Large intestine (tissue), 3 donors: ENCODE measurements at regions not wholly inside any gene's neighbourhood (a gene's known extent, or its start where the extent isn't known, plus 50 kb on each side); places are given as distances from the start of the nearest gene placed in this dataset.

Experiments used
- DNase-seq, 2 donors: peaks; one replicate each; pipeline versions ENCODE4 v3.0.0 to v3.0.0-alpha.2; 2013
- H3K27ac ChIP-seq: one replicate; pipeline ENCODE4 v1.5.1; 2013; ENCODE audit warnings: low read length
- H3K27me3 ChIP-seq: 2 replicates; pipeline ENCODE4 v1.6.1; 2013; ENCODE audit warnings: low read length; ENCODE audit not compliant: control insufficient read depth, insufficient read depth
- H3K36me3 ChIP-seq: 2 replicates; pipeline ENCODE4 v1.6.1; 2013; ENCODE audit warnings: low read length; ENCODE audit not compliant: control insufficient read depth, insufficient read depth
- H3K4me1 ChIP-seq: one replicate; pipeline ENCODE4 v1.6.1; 2013; ENCODE audit warnings: low read length; ENCODE audit not compliant: control insufficient read depth, insufficient read depth
- H3K4me3 ChIP-seq: one replicate; pipeline ENCODE4 v1.5.1; 2013; ENCODE audit warnings: low read length
- H3K9me3 ChIP-seq: one replicate; pipeline ENCODE4 v1.6.1; 2013; ENCODE audit warnings: mild to moderate bottlenecking, low read depth, low read length, moderate library complexity; ENCODE audit not compliant: control insufficient read depth
- WGBS: methylation state at CpG from one replicate; pipeline ENCODE4 v1.1.5; 2013; ENCODE audit warnings: low lambda C conversion rate; ENCODE audit not compliant: insufficient coverage; 5-methylcytosine and 5-hydroxymethylcytosine counted together

DNA sequence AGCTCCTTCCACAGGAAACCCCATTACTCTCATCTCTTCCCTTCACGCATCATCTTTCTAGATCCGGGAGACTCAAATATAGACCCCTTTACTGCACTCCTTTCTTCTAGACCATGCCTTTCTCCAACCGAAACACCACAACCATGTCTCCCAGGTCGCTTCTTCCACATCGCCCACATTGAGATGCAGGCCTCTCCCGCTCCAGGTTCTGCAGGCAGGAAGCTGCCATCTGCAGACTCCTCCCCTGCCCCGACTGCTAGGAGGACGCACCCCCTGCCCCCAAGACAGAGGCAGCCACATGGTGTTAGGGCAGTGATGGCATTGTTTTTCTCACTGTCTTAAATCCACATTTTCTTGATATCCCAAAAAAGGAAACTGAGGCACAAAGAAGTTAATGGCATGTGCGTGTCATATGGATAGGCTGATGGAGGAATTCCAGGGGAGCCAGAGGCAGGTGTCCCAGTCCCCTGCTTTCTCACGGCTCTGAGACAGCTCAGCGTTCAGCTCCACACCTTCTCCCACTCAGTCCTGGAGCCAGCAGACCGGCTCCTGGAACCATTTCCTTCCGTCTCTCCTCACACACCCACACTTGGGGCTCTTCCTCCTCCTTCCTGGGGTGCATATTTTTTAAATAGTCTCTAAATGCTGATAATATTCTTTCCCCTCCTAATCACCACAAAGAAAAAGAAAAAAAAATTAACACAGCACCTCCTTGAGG lies 438.4 kb downstream of the EIPR1 start:
- Histone ChIP-seq H3K36me3 (no peaks in the 10 kb centered on the region), H3K4me3 (no peak overlapping the region), H3K9me3 (peaks cover 5% of the 10 kb centered on the region), H3K27ac (no peak overlapping the region), H3K4me1 (no peaks in the 10 kb centered on the region), H3K27me3 (no peaks in the 10 kb centered on the region)
- 100% methylated on average over 6 of the region's 13 CpGs for WGBS
- DNase-seq, result no peak

DNA sequence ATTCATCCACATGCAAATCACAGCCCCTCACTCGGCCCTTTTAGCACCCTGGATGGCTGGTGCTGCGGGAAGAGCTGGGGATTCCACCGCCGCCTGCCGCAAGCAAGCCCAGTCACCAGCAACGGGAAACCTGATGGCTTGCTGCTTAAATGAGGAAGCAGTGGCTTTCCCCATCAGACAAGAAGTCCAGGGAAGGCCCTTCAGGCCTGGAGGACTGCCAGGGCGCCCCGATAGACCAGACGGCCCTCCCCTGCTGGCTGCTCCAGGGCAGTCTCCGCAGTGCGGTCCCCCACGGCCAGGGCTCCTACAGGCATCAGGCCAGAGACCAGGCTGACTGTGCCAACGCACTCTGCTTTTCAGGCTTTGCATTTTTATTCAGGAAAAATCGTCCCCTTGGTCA lies 439.1 kb downstream of the EIPR1 start:
- DNase-seq, result no peak
- WGBS, result no CpG with 5 or more reads among the region's 14 CpGs
- H3K36me3 ChIP-seq, result no peaks in the 10 kb centered on the region
- no peaks in the 10 kb centered on the region for H3K4me1 ChIP-seq
- H3K4me3 ChIP-seq, result no peak overlapping the region
- H3K27ac ChIP-seq, result no peak overlapping the region
- no peaks in the 10 kb centered on the region for H3K27me3 ChIP-seq
- peaks cover 5% of the 10 kb centered on the region for H3K9me3 ChIP-seq

DNA sequence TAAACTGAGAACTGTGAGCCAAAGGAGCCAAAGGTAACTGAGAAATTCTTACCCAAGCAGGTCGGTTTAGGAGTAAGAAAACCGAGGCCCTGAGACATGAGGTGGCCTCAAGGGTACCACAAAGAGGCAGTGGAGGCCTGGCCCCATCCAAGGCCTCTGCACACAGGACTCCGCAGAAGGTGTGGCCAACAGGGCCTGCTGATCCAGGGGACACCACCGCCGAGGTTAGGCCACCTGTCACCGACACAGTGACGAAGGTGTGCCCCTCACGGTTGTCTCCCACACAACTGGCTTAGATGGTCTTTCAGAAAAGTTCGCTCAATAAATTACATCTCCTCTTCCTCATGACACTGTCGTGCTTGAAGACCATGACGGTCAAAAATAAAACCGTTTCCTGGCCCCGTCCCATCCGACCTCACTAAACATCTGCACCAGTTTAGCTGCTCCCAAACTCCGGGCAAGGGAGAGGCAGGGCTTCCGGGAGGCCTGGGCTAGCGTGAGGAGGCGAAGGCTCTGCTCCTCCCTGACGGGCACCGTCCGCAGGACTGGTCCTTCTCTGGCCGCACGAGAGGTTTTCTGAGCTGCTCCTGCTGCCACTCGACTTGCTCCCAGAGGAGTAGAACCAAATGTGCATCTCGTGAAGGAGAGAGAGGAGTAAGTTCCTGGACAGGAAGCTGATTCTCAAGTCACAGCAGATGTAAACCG lies 442.0 kb downstream of the EIPR1 start:
- Histone ChIP-seq H3K27me3 (no peaks in the 10 kb centered on the region), H3K4me1 (no peaks in the 10 kb centered on the region), H3K4me3 (no peak overlapping the region), H3K27ac (no peak overlapping the region), H3K9me3 (peaks cover 5% of the 10 kb centered on the region), H3K36me3 (no peaks in the 10 kb centered on the region)
- DNase-seq, result no peak
- WGBS, result 89% methylated on average over 4 of the region's 26 CpGs

DNA sequence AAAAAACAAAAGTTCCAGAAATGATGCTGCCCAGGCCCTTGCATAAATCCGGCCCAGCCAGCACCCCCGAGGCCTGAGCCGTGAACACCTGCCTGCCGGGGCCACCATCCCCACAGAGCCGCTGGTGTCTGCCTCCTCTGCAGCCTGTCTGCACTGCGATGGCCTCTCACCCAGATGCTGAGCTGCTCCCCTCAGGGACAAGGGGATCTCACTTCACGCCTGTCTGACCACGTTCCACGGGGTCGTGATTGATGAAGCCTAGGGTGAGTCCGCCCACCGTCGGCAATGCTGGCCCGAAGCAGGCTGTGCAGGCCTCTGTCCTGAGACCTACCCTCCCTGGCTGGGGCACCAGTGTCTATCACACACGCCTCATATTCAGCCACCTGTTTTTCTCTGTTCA lies 444.2 kb downstream of the EIPR1 start:
- Histone ChIP-seq H3K36me3 (no peaks in the 10 kb centered on the region), H3K4me3 (no peak overlapping the region), H3K4me1 (no peaks in the 10 kb centered on the region), H3K27ac (no peak overlapping the region), H3K9me3 (peaks cover 2% of the 10 kb centered on the region), H3K27me3 (no peaks in the 10 kb centered on the region)
- no CpG with 5 or more reads among the region's 15 CpGs for WGBS
- DNase-seq, result no peak

DNA sequence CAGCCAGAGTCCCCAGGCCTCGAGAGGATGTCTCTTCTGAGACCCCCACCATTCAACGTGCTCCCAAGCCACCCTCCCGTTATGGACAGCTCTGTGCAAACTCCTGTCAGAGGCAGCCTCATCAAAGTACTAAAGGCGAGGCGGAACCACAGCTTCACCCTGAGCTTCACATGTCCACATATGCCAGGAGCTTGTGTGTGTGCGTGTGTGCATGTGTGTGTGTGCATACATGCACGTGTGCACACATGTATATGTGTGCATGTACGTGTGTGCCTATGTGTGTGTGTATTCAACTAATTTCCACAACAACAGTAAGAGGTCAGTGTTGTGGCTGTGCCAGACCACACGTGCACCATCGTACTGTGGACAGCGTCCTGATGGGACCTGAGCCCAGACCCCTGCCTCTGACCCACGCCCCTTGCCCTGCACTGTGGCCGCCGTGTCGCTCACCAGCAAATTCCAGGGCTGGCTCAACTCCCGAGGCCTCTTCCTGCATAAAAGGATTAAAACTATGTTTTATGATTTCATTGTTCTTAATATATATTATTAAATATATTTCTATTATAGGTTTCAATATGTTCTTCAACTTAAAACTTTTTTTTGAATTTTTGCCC lies 444.8 kb downstream of the EIPR1 start:
- DNase-seq, result no peak
- WGBS, result no CpG with 5 or more reads among the region's 16 CpGs

DNA sequence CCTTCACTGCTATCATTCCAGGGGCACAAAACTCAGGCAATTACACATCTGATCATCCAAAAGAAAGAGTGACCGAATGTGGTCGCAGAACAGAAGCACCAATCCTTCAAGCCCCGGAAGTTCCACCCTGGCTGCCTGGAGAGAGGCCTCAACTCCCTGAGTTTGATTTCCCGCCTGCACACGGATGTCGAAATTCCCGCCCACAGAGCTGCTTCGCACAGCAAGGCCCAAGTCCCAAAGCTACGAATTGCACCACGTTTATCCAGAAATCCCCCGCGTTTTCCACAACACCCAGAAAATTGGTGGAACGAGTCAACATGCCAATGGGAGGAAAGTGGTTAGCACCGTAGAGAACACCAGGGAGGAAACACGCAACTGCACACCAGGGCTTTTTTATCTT lies 445.4 kb downstream of the EIPR1 start:
- Histone ChIP-seq H3K4me1 (no peaks in the 10 kb centered on the region), H3K9me3 (no peaks in the 10 kb centered on the region), H3K4me3 (no peak overlapping the region), H3K27ac (no peak overlapping the region), H3K27me3 (no peaks in the 10 kb centered on the region), H3K36me3 (no peaks in the 10 kb centered on the region)
- WGBS, result no CpG with 5 or more reads among the region's 15 CpGs
- no peak for DNase-seq

More for the DNA sequence above, 444.8 kb downstream of the EIPR1 start:
- Histone ChIP-seq H3K4me1 (no peaks in the 10 kb centered on the region), H3K27me3 (no peaks in the 10 kb centered on the region), H3K27ac (no peak overlapping the region), H3K4me3 (no peak overlapping the region), H3K9me3 (no peaks in the 10 kb centered on the region), H3K36me3 (no peaks in the 10 kb centered on the region)

DNA sequence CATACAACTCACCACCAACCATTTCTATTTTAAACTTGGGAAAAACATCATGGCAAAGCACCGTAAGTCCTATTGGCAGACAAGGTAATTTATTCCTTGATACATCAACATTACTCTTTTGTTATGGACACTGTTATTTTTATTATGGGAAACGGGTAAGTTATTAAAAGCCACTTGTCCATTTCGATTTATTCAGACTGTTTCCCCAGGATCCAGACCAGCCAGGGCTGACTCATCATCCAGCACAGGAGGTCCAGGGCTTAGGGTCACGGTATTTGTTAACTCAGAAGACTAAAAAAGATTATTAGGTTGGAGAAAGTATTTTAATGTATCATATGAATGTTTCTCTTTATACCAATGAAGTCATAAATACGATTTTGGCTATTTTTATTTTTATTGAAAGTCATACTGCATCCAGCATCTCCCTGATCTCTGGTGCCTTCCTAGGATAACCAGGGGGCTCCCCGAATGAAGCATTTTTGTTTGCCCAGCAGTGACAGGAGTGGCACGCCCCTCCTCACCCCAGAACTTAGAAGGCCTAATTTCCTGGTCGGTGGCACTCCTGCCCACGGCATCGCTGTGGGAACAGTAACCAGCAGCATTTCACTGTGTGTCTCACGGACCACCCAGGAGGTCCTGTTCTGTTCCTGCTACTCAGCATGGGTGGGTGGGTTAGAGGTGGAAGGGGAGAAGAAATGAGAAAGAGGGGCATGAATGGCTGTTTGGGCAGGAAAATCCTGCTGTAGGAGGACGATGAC lies 446.1 kb downstream of the EIPR1 start:
- no peaks in the 10 kb centered on the region for H3K4me1 ChIP-seq
- H3K27me3 ChIP-seq, result no peaks in the 10 kb centered on the region
- H3K4me3 ChIP-seq, result no peak overlapping the region
- 85% methylated on average over 4 of the region's 12 CpGs for WGBS
- no peaks in the 10 kb centered on the region for H3K36me3 ChIP-seq
- no peaks in the 10 kb centered on the region for H3K9me3 ChIP-seq
- no peak for DNase-seq
- H3K27ac ChIP-seq, result no peak overlapping the region

DNA sequence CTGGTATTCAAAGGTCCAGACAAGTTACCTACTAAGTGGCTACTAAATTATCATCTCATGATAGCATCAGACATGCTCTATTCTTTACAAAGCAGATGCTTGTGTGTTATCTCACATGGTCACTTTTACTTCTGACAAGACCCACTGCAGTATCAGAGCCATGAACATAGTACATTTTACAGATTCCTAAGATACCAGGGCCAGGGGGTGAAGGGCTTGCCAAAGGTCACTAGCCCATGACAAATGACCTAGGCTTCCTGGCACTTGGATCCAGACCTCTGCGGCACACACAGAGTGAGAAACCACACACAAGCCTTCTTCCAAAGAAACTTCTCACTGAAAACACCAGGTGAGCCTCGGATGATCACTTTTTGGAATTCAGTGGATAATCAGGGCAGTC lies 446.8 kb downstream of the EIPR1 start:
- no peak overlapping the region for H3K4me3 ChIP-seq
- H3K36me3 ChIP-seq, result no peaks in the 10 kb centered on the region
- H3K27ac ChIP-seq, result no peak overlapping the region
- no peaks in the 10 kb centered on the region for H3K4me1 ChIP-seq
- DNase-seq, result no peak
- WGBS, result no CpG with 5 or more reads among the region's 2 CpGs
- H3K27me3 ChIP-seq, result no peaks in the 10 kb centered on the region
- H3K9me3 ChIP-seq, result no peaks in the 10 kb centered on the region

DNA sequence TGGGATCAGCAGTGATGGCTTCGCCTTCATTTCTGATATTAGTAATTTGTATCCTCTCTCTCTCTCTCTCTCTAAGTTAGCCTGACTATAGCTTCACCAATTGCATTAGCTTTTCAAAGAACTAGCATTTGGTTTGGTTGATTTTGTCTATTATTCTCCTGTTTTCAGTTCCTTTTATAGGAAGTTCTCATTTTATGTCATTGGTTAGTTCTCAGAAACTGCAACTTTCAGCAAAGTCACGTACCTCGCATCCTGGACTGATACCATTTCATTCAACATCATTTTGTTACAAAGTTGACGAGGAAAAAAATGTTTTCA lies 450.8 kb downstream of the EIPR1 start:
- Histone ChIP-seq H3K27me3 (no peaks in the 10 kb centered on the region), H3K4me1 (no peaks in the 10 kb centered on the region), H3K4me3 (no peak overlapping the region), H3K9me3 (no peaks in the 10 kb centered on the region), H3K27ac (no peak overlapping the region), H3K36me3 (no peaks in the 10 kb centered on the region)
- DNase-seq, result no peak
- 72% methylated on average over 4 of the region's 4 CpGs for WGBS

DNA sequence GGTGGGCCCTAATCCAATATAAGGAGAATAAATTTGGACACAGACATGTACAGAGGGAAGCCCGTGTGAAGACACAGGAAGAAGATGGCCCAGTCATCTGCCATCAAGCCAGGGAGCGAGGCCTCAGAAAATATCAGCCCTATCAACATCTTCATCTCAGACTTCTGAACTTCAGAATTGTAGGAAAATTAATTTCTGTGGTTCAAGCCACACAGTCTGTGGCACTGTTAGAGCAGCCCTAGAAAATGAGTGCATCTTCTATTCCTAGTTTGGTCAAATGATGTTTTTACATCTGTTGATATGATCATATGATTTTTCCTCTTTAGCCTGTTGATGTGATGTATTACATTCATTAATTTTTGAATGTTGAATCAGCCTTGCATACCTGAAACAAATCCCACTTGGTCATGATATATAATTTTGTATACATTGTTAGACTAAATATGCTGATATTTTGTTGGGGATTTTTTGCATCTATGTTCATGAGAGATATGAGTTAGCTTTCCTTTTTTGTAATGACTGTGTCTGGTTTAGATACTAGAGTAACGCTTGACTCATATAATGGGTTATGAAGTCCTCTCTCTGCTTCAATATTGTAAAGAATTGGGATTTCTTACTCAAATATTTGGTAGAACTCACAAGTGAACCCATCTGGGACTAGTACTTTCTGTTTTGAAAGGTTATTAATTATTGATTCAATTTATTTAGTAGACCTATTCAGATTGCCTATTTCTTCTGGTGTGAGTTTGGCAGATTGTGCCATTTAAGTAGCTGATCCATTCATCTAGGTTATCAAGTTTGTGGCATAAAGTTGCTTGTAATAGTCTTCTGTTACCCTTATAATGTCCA lies 451.4 kb downstream of the EIPR1 start:
- H3K27me3 ChIP-seq, result no peaks in the 10 kb centered on the region
- no peaks in the 10 kb centered on the region for H3K36me3 ChIP-seq
- no peak overlapping the region for H3K27ac ChIP-seq
- no peak for DNase-seq
- no peaks in the 10 kb centered on the region for H3K4me1 ChIP-seq
- no CpG with 5 or more reads among the region's 3 CpGs for WGBS
- no peak overlapping the region for H3K4me3 ChIP-seq
- no peaks in the 10 kb centered on the region for H3K9me3 ChIP-seq
